Tibial nerve (tissue), 4 donors: ENCODE measurements at regions not wholly inside any gene's neighbourhood (a gene's known extent, or its start where the extent isn't known, plus 50 kb on each side); places are given as distances from the start of the nearest gene placed in this dataset.

ENCODE experiments used
- DNase-seq, 2 donors: peaks; one replicate each; pipeline ENCODE4 v3.0.0-alpha.2; 2019; ENCODE audit warnings: low spot score in 2 of 2
- H3K27ac ChIP-seq, 4 donors: fragments of 200-600 bp; sonication (generic) in 3 of 4; one replicate each; pipeline ENCODE4 v1.5.1; 2017 to 2019; ENCODE audit warnings: mild to moderate bottlenecking in 1 of 4
- H3K27me3 ChIP-seq, 2 donors: fragments of 200-600 bp; sonication (generic) in 1 of 2; one replicate each; pipeline versions ENCODE4 v1.5.1 to v1.6.0; 2017 to 2019
- H3K36me3 ChIP-seq, 3 donors: fragments of 200-600 bp; sonication (generic); one replicate each; pipeline ENCODE4 v1.5.1; 2018 to 2019
- H3K4me1 ChIP-seq, 4 donors: fragments of 200-600 bp; sonication (generic) in 3 of 4; one replicate each; pipeline ENCODE4 v1.5.1; 2017 to 2019
- H3K4me3 ChIP-seq, 4 donors: fragments of 200-600 bp; sonication (generic) in 3 of 4; one replicate each; pipeline ENCODE4 v1.5.1; 2017 to 2019; ENCODE audit warnings: mild to moderate bottlenecking in 1 of 4, moderate library complexity in 1 of 4
- H3K9me3 ChIP-seq, 4 donors: fragments of 200-600 bp; sonication (generic) in 3 of 4; one replicate each; pipeline ENCODE4 v1.5.1; 2017 to 2019
- EP300 ChIP-seq, 2 donors: sonication (generic); formaldehyde crosslinking; IDR thresholded peaks; one replicate each; pipeline ENCODE4 v1.6.1; 2017; ENCODE audit warnings: antibody characterized with exemption in 2 of 2, mild to moderate bottlenecking in 1 of 2
- POLR2A ChIP-seq, 2 donors: fragments of 450-650 bp; IDR thresholded peaks; one replicate each; pipeline ENCODE4 v1.6.1; 2017; ENCODE audit warnings: antibody characterized with exemption in 2 of 2, mild to moderate bottlenecking in 2 of 2, moderate library complexity in 2 of 2
- WGBS, 2 donors: methylation state at CpG; one replicate each; pipeline ENCODE4 v1.1.5; 2018; 5-methylcytosine and 5-hydroxymethylcytosine counted together
- TF ChIP-seq, protein P1 (sequence below), 5 experiments: fragments of 200-600 bp in 3 of 5; fragments of 450-650 bp in 2 of 5; sonication (generic) in 3 of 5; IDR thresholded peaks; one replicate each; pipeline ENCODE4 v1.5.1; 2016 to 2019; ENCODE audit warnings: antibody characterized with exemption in 5 of 5, mild to moderate bottlenecking in 3 of 5, moderate library complexity in 2 of 5

GRCh38 chr14:83485591-83485990 is 1951.9 kb upstream of the SEL1L start:
- DNase-seq: no peak
- Histone ChIP-seq H3K27ac (no peak overlapping the region), H3K9me3 (no peaks in the 10 kb centered on the region), H3K4me1 (no peaks in the 10 kb centered on the region), H3K4me3 (no peak overlapping the region), H3K36me3 (no peaks in the 10 kb centered on the region), H3K27me3 (no peaks in the 10 kb centered on the region)
- TF ChIP-seq, protein P1, sequence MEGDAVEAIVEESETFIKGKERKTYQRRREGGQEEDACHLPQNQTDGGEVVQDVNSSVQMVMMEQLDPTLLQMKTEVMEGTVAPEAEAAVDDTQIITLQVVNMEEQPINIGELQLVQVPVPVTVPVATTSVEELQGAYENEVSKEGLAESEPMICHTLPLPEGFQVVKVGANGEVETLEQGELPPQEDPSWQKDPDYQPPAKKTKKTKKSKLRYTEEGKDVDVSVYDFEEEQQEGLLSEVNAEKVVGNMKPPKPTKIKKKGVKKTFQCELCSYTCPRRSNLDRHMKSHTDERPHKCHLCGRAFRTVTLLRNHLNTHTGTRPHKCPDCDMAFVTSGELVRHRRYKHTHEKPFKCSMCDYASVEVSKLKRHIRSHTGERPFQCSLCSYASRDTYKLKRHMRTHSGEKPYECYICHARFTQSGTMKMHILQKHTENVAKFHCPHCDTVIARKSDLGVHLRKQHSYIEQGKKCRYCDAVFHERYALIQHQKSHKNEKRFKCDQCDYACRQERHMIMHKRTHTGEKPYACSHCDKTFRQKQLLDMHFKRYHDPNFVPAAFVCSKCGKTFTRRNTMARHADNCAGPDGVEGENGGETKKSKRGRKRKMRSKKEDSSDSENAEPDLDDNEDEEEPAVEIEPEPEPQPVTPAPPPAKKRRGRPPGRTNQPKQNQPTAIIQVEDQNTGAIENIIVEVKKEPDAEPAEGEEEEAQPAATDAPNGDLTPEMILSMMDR (IDR thresholded peaks at IDR 0.05): no peak

DNA sequence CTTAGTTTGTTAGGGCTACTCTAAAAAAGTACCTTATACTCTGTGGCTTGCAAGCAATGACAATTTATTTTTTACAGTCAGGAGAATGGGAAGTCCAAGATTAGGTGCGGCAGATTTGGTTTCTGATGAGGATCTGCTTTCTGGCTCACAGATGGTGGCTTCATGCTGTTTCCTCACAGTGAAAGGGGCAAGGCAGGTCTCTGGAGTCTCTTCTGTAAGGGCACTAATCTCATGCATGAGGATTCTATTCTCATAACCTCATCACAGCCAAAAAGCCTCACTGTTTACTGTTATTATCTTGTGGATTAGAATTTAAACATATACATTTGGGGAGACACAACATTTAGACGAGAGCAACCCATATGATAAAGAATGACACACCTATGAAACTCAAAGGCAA is 1957.4 kb upstream of the SEL1L start:
- 76 to 90% methylated on average over 2 of the region's 2 CpGs for WGBS, 2 donors
- no peak for DNase-seq
- Histone ChIP-seq H3K36me3 (no peaks in the 10 kb centered on the region), H3K9me3 (no peaks in the 10 kb centered on the region), H3K4me1 (no peaks in the 10 kb centered on the region), H3K27ac (no peak overlapping the region), H3K4me3 (no peak overlapping the region), H3K27me3 (no peaks in the 10 kb centered on the region)
- TF ChIP-seq EP300 (IDR thresholded peaks at IDR 0.05) (no peak), POLR2A (IDR thresholded peaks at IDR 0.05) (no peak)
- TF ChIP-seq, protein P1 (IDR thresholded peaks at IDR 0.05): no peak

- no peaks in the 10 kb centered on the region for H3K4me1 ChIP-seq
- DNase-seq: no peak
- whole genome bisulfite sequencing, 2 donors: 53 to 62% methylated on average over 3 of the region's 3 CpGs
These were observed 1987.2 kb upstream of the SEL1L start for GRCh38 chr14:83520837-83521236.

DNA sequence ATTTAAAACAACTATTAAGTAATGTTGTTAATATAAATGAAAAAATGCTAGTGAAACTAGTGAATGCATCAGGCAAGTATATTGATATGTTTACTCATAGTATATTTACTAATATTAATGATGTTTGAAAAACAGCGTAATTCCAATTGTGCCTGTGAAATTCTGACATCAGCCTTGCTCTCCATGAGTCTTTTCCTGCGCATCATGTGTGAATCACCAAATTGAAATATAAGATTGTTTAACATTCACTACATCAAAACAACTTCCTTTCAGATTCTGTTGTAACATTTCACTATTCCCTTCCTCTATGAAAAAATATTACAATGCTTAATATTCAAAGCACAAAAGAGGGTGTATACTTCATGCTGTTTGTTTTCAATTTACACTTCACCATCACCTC is 1995.9 kb upstream of the SEL1L start:
- no peak for TF ChIP-seq EP300 (IDR thresholded peaks at IDR 0.05)
- H3K4me1 ChIP-seq: no peaks in the 10 kb centered on the region
- no peaks in the 10 kb centered on the region for H3K9me3 ChIP-seq
- no peak overlapping the region for H3K4me3 ChIP-seq
- DNase-seq: no peak
- no peak overlapping the region for H3K27ac ChIP-seq
- no peaks in the 10 kb centered on the region for H3K36me3 ChIP-seq
- H3K27me3 ChIP-seq: no peaks in the 10 kb centered on the region
- 91 to 95% methylated on average over 2 of the region's 2 CpGs for WGBS, 2 donors

More at GRCh38 chr14:83520837-83521236, 1987.2 kb upstream of the SEL1L start:
- Histone ChIP-seq H3K9me3 (no peaks in the 10 kb centered on the region), H3K27ac (no peak overlapping the region), H3K4me3 (no peak overlapping the region), H3K36me3 (no peaks in the 10 kb centered on the region), H3K27me3 (no peaks in the 10 kb centered on the region)
- TF ChIP-seq, protein P1 (IDR thresholded peaks at IDR 0.05): no peak
- TF ChIP-seq POLR2A (IDR thresholded peaks at IDR 0.05): no peak
- TF ChIP-seq EP300 (IDR thresholded peaks at IDR 0.05): no peak

- Histone ChIP-seq H3K4me1 (no peaks in the 10 kb centered on the region), H3K9me3 (no peaks in the 10 kb centered on the region), H3K27ac (no peak overlapping the region), H3K27me3 (no peaks in the 10 kb centered on the region), H3K36me3 (no peaks in the 10 kb centered on the region), H3K4me3 (no peak overlapping the region)
- TF ChIP-seq, protein P1 (IDR thresholded peaks at IDR 0.05): no peak
- TF ChIP-seq POLR2A (IDR thresholded peaks at IDR 0.05) (no peak), EP300 (IDR thresholded peaks at IDR 0.05) (no peak)
- no peak for DNase-seq
These were observed 1996.2 kb upstream of the FLRT2 start for GRCh38 chr14:83533734-83534133.

DNA sequence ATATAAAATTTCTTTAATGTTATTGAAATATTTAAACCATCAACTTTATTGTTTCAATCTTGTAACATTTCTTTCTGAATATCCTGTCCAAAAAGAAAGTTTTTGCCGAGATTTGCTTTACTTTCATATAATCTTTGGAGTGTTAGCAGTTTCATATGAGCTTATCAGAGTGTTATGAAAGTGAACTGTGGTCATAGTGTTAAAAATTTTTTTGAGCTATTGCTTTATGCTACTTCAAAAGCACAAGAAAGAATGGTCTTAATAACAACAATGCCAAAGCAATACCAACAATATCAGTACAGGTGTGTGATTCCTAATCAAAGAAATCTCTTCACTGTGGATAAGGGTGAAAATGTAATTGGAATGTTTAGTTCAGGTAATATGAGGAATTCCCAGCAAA is 1994.9 kb upstream of the FLRT2 start:
- Histone ChIP-seq H3K9me3 (no peaks in the 10 kb centered on the region), H3K4me1 (no peaks in the 10 kb centered on the region), H3K36me3 (no peaks in the 10 kb centered on the region), H3K4me3 (no peak overlapping the region), H3K27me3 (no peaks in the 10 kb centered on the region), H3K27ac (no peak overlapping the region)
- WGBS, 2 donors: 39 to 48% methylated on average over 1 of the region's 1 CpG
- DNase-seq: no peak
- TF ChIP-seq POLR2A (IDR thresholded peaks at IDR 0.05): no peak
- TF ChIP-seq, protein P1 (IDR thresholded peaks at IDR 0.05): no peak
